ENCODE measurements at regions not wholly inside any gene's neighbourhood (a gene's known extent, or its start where the extent isn't known, plus 50 kb on each side); places are given as distances from the start of the nearest gene placed in this dataset.

GRCh38 chr2:122451697-122452096, 696.2 kb downstream of the TSN start:
- no peaks in the 10 kb centered on the region for H4K20me1 ChIP-seq (ENCODE audit: insufficient read depth, low read length)
- Mint-ChIP-seq H3K4me3 (no peak overlapping the region), H3K4me1 (no peaks in the 10 kb centered on the region), H3K27me3 (ENCODE audit: low read depth in 3 of 3) (peaks cover 0 to 2% (median 0%) of the 10 kb centered on the region in 3 donors), H3K36me3 (no peaks in the 10 kb centered on the region), H3K27ac (no peak overlapping the region), H3K9me3 (peaks cover 0 to 5% (median 2%) of the 10 kb centered on the region in 7 donors)
- no peaks in the 10 kb centered on the region for H3K36me3 ChIP-seq (replicated peaks in 1 of 2; ENCODE audit: control insufficient read depth in 1 of 2, insufficient read depth in 2 of 2, low read length in 2 of 2)
- no peaks in the 10 kb centered on the region for H3K27me3 ChIP-seq (ENCODE audit: control insufficient read depth in 2 of 2, insufficient read depth in 2 of 2, low read length in 2 of 2)
- no peak overlapping the region for H2AFZ ChIP-seq (ENCODE audit: insufficient read depth, low read depth, low read length, poor library complexity, severe bottlenecking)
- intact Hi-C loops (cut with micrococcal nuclease) = no loop called here
- no peak overlapping the region for H3K4me2 ChIP-seq (replicated peaks; ENCODE audit: extremely low read depth, low read length, poor library complexity, severe bottlenecking)
- no peaks in the 10 kb centered on the region for H3K79me2 ChIP-seq (ENCODE audit: insufficient read depth, low read length)
- peaks cover 0 to 5% of the 10 kb centered on the region in 2 donors for H3K9me3 ChIP-seq (replicated peaks in 1 of 2; ENCODE audit: control insufficient read depth in 1 of 2, insufficient read depth in 1 of 2, low read length in 2 of 2)
- no peak for TF ChIP-seq CTCF (IDR thresholded peaks at IDR 0.05)
- DNase-seq = no peak
- 100% methylated on average over 1 of the region's 1 CpG for WGBS (ENCODE audit: insufficient coverage)
- H3K27ac ChIP-seq (ENCODE audit: low read depth in 1 of 2, low read length in 2 of 2) = no peak overlapping the region
- H3K4me1 ChIP-seq (ENCODE audit: control insufficient read depth in 1 of 2, insufficient read depth in 2 of 2, low read length in 2 of 2) = no peaks in the 10 kb centered on the region
- H3K9ac ChIP-seq (ENCODE audit: insufficient read depth, low read length, poor library complexity, severe bottlenecking) = no peak overlapping the region
- no peak overlapping the region for H3K4me3 ChIP-seq (replicated peaks in 1 of 3; ENCODE audit: low read depth in 2 of 3, low read length in 3 of 3)

GRCh38 chr2:122469147-122469546, 713.7 kb downstream of the TSN start:
- no peaks in the 10 kb centered on the region for H3K4me1 ChIP-seq (ENCODE audit: control insufficient read depth in 1 of 2, insufficient read depth in 2 of 2, low read length in 2 of 2)
- H3K79me2 ChIP-seq (ENCODE audit: insufficient read depth, low read length) = no peaks in the 10 kb centered on the region
- H3K36me3 ChIP-seq (replicated peaks in 1 of 2; ENCODE audit: control insufficient read depth in 1 of 2, insufficient read depth in 2 of 2, low read length in 2 of 2) = no peaks in the 10 kb centered on the region
- H3K4me3 Mint-ChIP-seq = no peak overlapping the region
- no peaks in the 10 kb centered on the region for H4K20me1 ChIP-seq (ENCODE audit: insufficient read depth, low read length)
- no peak for DNase-seq
- H3K27ac Mint-ChIP-seq = no peak overlapping the region
- no CpG with 5 or more reads among the region's 5 CpGs for WGBS (ENCODE audit: insufficient coverage)
- intact Hi-C loops (cut with micrococcal nuclease) = no loop called here
- H3K9me3 Mint-ChIP-seq = peaks cover 0 to 5% (median 2%) of the 10 kb centered on the region in 7 donors
- H3K9ac ChIP-seq (ENCODE audit: insufficient read depth, low read length, poor library complexity, severe bottlenecking) = no peak overlapping the region
- no peak overlapping the region for H3K4me3 ChIP-seq (replicated peaks in 1 of 3; ENCODE audit: low read depth in 2 of 3, low read length in 3 of 3)
- H3K27me3 ChIP-seq (ENCODE audit: control insufficient read depth in 2 of 2, insufficient read depth in 2 of 2, low read length in 2 of 2) = no peaks in the 10 kb centered on the region
- H2AFZ ChIP-seq (ENCODE audit: insufficient read depth, low read depth, low read length, poor library complexity, severe bottlenecking) = no peak overlapping the region
- no peaks in the 10 kb centered on the region for H3K4me1 Mint-ChIP-seq
- no peak overlapping the region for H3K4me2 ChIP-seq (replicated peaks; ENCODE audit: extremely low read depth, low read length, poor library complexity, severe bottlenecking)
- no peak for TF ChIP-seq CTCF (IDR thresholded peaks at IDR 0.05)
- H3K27ac ChIP-seq (ENCODE audit: low read depth in 1 of 2, low read length in 2 of 2) = no peak overlapping the region
- peaks cover 0 to 2% (median 0%) of the 10 kb centered on the region in 3 donors for H3K27me3 Mint-ChIP-seq (ENCODE audit: low read depth in 3 of 3)
- H3K9me3 ChIP-seq (replicated peaks in 1 of 2; ENCODE audit: control insufficient read depth in 1 of 2, insufficient read depth in 1 of 2, low read length in 2 of 2) = peaks cover 0 to 6% of the 10 kb centered on the region in 2 donors
- H3K36me3 Mint-ChIP-seq = no peaks in the 10 kb centered on the region
